Sigmoid colon (tissue), 6 donors: ENCODE measurements at regions not wholly inside any gene's neighbourhood (a gene's known extent, or its start where the extent isn't known, plus 50 kb on each side); places are given as distances from the start of the nearest gene placed in this dataset.

Experiments
- DNase-seq: peaks from one replicate; pipeline ENCODE4 v3.0.0-alpha.2; 2019
- H3K27ac ChIP-seq, 4 donors: fragments of 200-600 bp; sonication (generic); one replicate each; pipeline ENCODE4 v1.5.1; 2016 to 2019; ENCODE audit warnings: mild to moderate bottlenecking in 1 of 4
- H3K27me3 ChIP-seq, 3 donors: fragments of 200-600 bp; sonication (generic); one replicate each; pipeline ENCODE4 v1.5.1; 2019; ENCODE audit warnings: mild to moderate bottlenecking in 1 of 3
- H3K36me3 ChIP-seq, 4 donors: fragments of 200-600 bp; sonication (generic); one replicate each; pipeline ENCODE4 v1.5.1; 2016 to 2019
- H3K4me1 ChIP-seq, 4 donors: fragments of 200-600 bp; sonication (generic); one replicate each; pipeline ENCODE4 v1.5.1; 2017 to 2019
- H3K4me3 ChIP-seq, 4 donors: fragments of 200-600 bp; sonication (generic); one replicate each; pipeline ENCODE4 v1.5.1; 2017 to 2019; ENCODE audit warnings: mild to moderate bottlenecking in 2 of 4, moderate library complexity in 1 of 4
- H3K9me3 ChIP-seq, 4 donors: fragments of 200-600 bp in 3 of 4; sonication (generic) in 3 of 4; one replicate each; pipeline versions ENCODE4 v1.5.1 to v1.6.1; 2013 to 2019
- EP300 ChIP-seq, 4 donors: sonication (generic); formaldehyde crosslinking; IDR thresholded peaks; one replicate each; pipeline ENCODE4 v1.6.1; 2017; ENCODE audit warnings: antibody characterized with exemption in 4 of 4
- POLR2A ChIP-seq, 2 donors: fragments of 450-650 bp; IDR thresholded peaks; one replicate each; pipeline ENCODE4 v1.6.1; 2016; ENCODE audit warnings: antibody characterized with exemption in 2 of 2, mild to moderate bottlenecking in 2 of 2, moderate library complexity in 2 of 2
- POLR2AphosphoS5 ChIP-seq, 4 donors: sonication (generic); formaldehyde crosslinking; IDR thresholded peaks; one replicate each; pipeline ENCODE4 v1.6.1; 2017; ENCODE audit warnings: antibody characterized with exemption in 4 of 4
- WGBS, 2 donors: extraction: QIAGEN DNeasy Blood & Tissue Kit; methylation state at CpG; one replicate each; pipeline ENCODE4 v1.1.7; 2013; 5-methylcytosine and 5-hydroxymethylcytosine counted together
- intact Hi-C: fragments of 100-400 bp; cut with DNase I; formaldehyde crosslinking; loops from one replicate; pipeline ENCODE4 v1.15.1; 2023
- TF ChIP-seq, protein P1 (sequence below), 4 experiments: fragments of 450-650 bp in 3 of 4; fragments of 200-600 bp in 1 of 4; IDR thresholded peaks; one replicate each; pipeline ENCODE4 v1.5.1; 2016 to 2019; ENCODE audit warnings: antibody characterized with exemption in 4 of 4, mild to moderate bottlenecking in 3 of 4, moderate library complexity in 2 of 4
- donor health status: healthy with polysubstance abuse.
- donor health status: healthy.

DNA sequence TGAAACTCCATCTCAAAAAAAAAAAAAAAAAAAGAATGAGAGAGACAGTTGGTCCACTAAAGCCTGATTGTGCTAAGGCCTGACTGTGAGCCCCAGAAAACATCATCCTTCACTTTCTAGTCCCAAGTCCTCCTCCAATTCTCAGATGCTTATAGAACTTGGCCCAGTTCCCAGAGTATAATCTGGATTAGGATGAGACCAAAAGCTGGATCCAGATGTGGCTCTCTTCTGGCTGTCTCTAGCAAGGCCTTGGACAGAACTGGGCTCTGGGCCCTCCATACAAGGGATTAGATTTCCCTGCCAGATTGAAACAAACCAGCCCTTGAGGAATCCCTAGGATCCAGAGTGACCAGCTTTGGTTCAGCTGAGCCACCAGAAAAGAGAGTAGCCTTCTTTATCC lies 98.4 kb upstream of the ZNF366 start:
- no peaks in the 10 kb centered on the region for H3K27me3 ChIP-seq
- no peak for DNase-seq
- intact Hi-C loops: no loop called here
- H3K4me3 ChIP-seq: no peak overlapping the region
- no peaks in the 10 kb centered on the region for H3K9me3 ChIP-seq
- TF ChIP-seq POLR2A (IDR thresholded peaks at IDR 0.05): no peak
- no peak for TF ChIP-seq EP300 (IDR thresholded peaks at IDR 0.05)
- TF ChIP-seq POLR2AphosphoS5 (IDR thresholded peaks at IDR 0.05): no peak
- TF ChIP-seq, protein P1, sequence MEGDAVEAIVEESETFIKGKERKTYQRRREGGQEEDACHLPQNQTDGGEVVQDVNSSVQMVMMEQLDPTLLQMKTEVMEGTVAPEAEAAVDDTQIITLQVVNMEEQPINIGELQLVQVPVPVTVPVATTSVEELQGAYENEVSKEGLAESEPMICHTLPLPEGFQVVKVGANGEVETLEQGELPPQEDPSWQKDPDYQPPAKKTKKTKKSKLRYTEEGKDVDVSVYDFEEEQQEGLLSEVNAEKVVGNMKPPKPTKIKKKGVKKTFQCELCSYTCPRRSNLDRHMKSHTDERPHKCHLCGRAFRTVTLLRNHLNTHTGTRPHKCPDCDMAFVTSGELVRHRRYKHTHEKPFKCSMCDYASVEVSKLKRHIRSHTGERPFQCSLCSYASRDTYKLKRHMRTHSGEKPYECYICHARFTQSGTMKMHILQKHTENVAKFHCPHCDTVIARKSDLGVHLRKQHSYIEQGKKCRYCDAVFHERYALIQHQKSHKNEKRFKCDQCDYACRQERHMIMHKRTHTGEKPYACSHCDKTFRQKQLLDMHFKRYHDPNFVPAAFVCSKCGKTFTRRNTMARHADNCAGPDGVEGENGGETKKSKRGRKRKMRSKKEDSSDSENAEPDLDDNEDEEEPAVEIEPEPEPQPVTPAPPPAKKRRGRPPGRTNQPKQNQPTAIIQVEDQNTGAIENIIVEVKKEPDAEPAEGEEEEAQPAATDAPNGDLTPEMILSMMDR (IDR thresholded peaks at IDR 0.05): no peak
- no peaks in the 10 kb centered on the region for H3K36me3 ChIP-seq
- H3K4me1 ChIP-seq: peaks cover 0 to 9% (median 6%) of the 10 kb centered on the region in 4 donors
- H3K27ac ChIP-seq: no peak overlapping the region

DNA sequence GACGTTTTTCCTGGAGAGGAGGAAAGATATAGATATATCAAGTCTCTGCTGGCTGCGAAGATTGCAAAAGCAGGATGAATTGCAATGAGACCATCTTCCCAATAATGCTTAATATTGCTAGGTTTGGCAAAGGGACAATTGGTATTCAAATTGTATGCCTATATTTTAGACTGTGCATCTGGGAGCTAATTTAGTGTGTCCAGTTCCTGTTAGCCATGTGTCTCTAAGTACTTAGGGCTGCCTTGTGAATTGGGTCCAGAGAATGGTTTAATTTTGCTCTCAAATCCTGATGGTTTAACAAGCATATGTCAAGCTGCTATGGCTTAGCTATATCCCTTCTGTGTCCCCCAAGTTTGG lies 97.6 kb upstream of the ZNF366 start:
- peak overlapping the region in 1 of 4 donors; percentile 0 for H3K27ac ChIP-seq
- DNase-seq: no peak
- WGBS, 2 donors: 86 to 91% methylated on average over 2 of the region's 2 CpGs
- intact Hi-C loops: no loop called here
- no peak for TF ChIP-seq POLR2AphosphoS5 (IDR thresholded peaks at IDR 0.05)
- TF ChIP-seq EP300 (IDR thresholded peaks at IDR 0.05): no peak
- TF ChIP-seq, protein P1 (IDR thresholded peaks at IDR 0.05): no peak
- TF ChIP-seq POLR2A (IDR thresholded peaks at IDR 0.05): no peak
- no peaks in the 10 kb centered on the region for H3K9me3 ChIP-seq
- H3K36me3 ChIP-seq: no peaks in the 10 kb centered on the region
- no peaks in the 10 kb centered on the region for H3K27me3 ChIP-seq
- H3K4me1 ChIP-seq: peaks cover 0 to 17% (median 11%) of the 10 kb centered on the region in 4 donors
- no peak overlapping the region for H3K4me3 ChIP-seq

DNA sequence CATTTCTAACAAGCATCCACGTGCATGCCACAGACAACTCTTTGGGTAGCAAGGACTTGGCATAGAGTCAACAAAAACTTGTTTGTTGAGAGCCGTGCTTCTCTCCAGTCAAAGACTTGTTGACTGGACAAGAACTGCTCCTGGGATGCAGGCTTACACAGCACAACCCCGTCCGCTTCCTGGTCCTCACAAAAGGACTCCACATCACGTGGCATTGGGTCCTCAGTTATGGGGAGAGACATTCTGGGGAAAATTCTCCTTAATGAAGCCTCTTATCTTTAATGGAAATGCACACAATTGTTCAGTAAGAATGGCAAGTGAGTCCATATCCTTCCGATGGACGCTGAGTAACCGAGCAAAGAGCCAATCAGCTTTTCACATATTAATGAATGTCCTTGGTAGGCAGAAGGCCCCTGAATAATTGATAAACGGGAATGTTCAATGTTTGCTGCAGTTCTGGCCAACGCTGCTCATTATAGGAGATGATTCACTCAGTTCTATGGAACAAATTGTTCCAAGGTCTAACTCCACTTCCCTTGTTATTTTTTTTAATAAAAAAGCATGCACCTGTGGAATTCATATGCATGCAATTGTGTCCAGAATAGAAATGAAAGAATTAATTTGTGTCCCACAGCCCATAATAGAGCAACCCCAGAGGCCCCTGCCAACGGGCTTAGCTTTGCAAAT lies 97.0 kb upstream of the ZNF366 start:
- Histone ChIP-seq H3K4me3 (no peak overlapping the region), H3K36me3 (no peaks in the 10 kb centered on the region), H3K27me3 (no peaks in the 10 kb centered on the region), H3K9me3 (no peaks in the 10 kb centered on the region), H3K27ac (peak overlapping the region in 1 of 4 donors; percentile 0), H3K4me1 (peaks cover 0 to 23% (median 13%) of the 10 kb centered on the region in 4 donors)
- TF ChIP-seq POLR2A (IDR thresholded peaks at IDR 0.05) (no peak), EP300 (IDR thresholded peaks at IDR 0.05) (no peak), POLR2AphosphoS5 (IDR thresholded peaks at IDR 0.05) (no peak)
- TF ChIP-seq, protein P1 (IDR thresholded peaks at IDR 0.05): no peak
- intact Hi-C loops: no loop called here
- no peak for DNase-seq
- 68 to 84% methylated on average over 11 of the region's 11 CpGs for WGBS, 2 donors

DNA sequence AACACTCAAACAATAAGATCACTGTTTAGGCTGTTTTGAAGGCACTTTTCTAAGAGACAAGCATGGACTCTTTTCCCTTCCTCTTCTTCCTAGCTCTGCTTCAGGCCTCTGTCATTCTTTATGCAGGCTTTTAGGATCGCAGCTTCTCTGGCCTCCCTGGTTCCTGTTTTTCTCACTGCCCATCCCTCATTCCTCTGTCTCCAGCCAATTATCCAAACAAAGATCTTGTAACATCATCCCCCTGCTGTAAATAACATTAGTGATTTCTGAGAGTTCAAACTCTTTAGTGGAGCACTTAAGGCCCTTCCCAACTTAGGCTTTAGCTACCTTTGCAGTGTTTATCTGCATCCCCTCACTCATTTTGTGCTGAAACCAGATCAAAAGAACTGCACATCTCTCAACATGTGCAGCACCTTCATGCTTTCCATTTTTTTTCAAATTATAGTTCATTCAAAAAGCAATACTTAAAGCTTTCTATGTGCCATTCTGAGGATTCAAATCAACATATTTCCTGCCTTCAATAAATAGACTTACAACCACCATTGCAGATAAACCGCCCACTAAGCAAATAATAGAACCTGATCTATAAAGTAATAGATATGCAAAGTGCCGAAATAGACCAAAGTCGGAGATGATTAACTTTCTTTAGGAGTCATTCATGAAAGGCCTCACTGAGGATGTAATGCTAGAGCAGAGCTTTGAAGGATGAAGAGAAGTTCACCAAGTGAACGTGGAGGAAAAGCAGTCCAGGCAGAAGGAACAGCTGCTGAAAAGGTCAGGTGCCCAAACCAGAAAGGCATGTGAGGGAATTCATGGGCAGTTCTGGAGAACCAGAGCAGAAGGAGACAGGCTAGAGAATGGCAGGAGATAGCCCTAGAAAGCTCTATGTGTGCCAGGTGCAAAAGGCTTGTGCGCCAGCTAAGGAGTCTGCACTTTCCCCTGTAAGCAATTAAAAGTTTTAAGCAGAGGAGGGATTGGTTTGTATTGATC lies 95.8 kb upstream of the ZNF366 start:
- intact Hi-C loops: no loop called here
- TF ChIP-seq, protein P1 (IDR thresholded peaks at IDR 0.05): no peak
- TF ChIP-seq POLR2A (IDR thresholded peaks at IDR 0.05): no peak
- TF ChIP-seq EP300 (IDR thresholded peaks at IDR 0.05): no peak
- TF ChIP-seq POLR2AphosphoS5 (IDR thresholded peaks at IDR 0.05): no peak
- no peaks in the 10 kb centered on the region for H3K9me3 ChIP-seq
- no peak overlapping the region for H3K27ac ChIP-seq
- H3K27me3 ChIP-seq: no peaks in the 10 kb centered on the region
- 32 to 72% methylated on average over 6 of the region's 6 CpGs for WGBS, 2 donors
- no peaks in the 10 kb centered on the region for H3K36me3 ChIP-seq
- no peak overlapping the region for H3K4me3 ChIP-seq
- DNase-seq: no peak
- peaks cover 0 to 30% (median 15%) of the 10 kb centered on the region in 4 donors for H3K4me1 ChIP-seq
